MM.1S (cell line): ENCODE measurements at regions not wholly inside any gene's neighbourhood (a gene's known extent, or its start where the extent isn't known, plus 50 kb on each side); places are given as distances from the start of the nearest gene placed in this dataset.

Experiments
- CTCF ChIP-seq: fragments of 300-600 bp; sonication (generic); IDR thresholded peaks from 2 replicates; pipeline ENCODE4 v1.5.1; 2016; ENCODE audit warnings: antibody characterized with exemption, low read length, mixed read lengths
- EZH2 ChIP-seq: fragments of 300-600 bp; sonication (generic); optimal IDR thresholded peaks from 2 replicates; pipeline ENCODE3; 2017; ENCODE audit warnings: low read depth, mild to moderate bottlenecking, antibody characterized with exemption, low read length, mixed read lengths
- EZH2phosphoT487 ChIP-seq: fragments of 300-600 bp; sonication (generic); IDR thresholded peaks from 2 replicates; pipeline ENCODE4 v1.6.1; 2018; ENCODE audit warnings: antibody characterized with exemption, low read length

GRCh38 chrX:39791691-39792090, 306.1 kb downstream of the BCOR start:
- TF ChIP-seq CTCF (no peak), EZH2phosphoT487 (no peak), EZH2 (no peak)
